ENCODE measurements at regions not wholly inside any gene's neighbourhood (a gene's known extent, or its start where the extent isn't known, plus 50 kb on each side); places are given as distances from the start of the nearest gene placed in this dataset.

DNA sequence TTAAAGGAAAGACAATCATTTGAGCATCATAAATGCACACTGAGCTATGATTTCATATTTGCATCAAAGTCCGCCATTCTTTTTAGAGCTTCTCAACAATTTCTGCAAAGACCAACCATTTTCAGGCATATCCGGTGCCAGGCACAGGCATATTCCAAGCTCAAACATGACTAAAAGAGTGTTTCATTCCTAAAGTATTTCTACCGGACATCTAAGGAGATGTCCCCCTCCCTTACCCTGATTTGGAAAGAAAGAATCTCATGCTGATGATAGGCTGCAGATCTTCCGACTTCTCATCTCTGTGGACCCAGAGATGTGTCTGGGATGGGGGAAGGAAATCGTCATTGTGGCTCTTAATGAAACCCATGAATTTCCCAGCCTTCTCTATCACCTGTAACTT, 600.5 kb upstream of the MGMT start:
- DNase-seq = no peak

GRCh38 chr10:128867210-128867609, 599.8 kb upstream of the MGMT start:
- DNase-seq = no peak

- DNase-seq = no peak
These were observed 599.2 kb upstream of the MGMT start for GRCh38 chr10:128867819-128868218.

DNA sequence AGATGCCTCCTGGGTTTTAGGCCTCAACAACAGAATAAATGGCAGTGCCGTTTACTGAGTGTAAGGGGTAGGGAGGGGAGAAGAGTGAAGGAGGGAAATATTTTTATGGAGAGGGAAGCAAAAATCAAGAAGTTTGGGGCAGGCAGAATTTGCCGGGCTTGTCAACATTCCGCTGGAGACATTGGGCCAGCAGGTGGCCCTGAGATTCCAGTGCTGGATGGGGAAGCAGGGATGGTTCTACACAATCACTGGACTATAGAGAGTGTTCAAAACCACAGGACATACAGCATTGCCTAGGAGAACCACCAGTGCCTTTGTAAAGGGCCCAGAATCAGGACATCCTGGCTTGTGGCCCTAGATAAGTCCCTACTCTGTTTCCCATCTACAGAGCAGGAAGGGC, 598.6 kb upstream of the MGMT start:
- no peak for DNase-seq

DNA sequence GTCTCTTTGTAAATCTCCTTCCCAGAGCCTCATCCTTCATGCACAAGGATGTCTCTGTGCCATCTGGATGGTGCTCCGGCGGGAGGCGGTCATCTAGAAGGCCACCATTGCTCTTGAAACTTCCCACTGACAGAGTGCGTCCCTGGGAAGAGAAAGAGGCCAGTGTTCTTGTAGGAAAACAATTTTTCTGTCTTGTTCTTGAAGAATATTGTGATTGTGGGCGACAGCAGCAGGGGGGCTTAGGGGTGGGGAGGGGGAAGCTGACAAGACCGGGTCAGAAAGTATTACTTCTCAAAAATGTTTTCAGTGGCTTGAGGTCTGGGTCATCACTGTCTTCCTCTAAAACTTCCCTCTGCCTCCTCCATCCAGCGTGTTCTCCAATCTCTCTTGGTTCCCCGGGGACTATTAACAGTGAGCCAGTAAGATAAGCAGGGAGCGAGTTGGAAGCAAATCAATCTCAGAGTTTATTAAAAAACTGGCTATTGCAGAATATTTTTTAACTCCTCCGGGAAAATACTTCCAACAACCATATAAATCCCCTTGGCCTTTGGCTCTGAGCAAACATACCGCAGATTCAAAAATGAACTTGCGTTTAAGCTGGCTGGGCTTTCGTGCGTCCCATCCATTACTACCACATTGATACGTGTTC, 597.8 kb upstream of the MGMT start:
- no peak for DNase-seq

GRCh38 chr10:128870830-128871597, 596.0 kb upstream of the MGMT start:
- DNase-seq = no peak

DNA sequence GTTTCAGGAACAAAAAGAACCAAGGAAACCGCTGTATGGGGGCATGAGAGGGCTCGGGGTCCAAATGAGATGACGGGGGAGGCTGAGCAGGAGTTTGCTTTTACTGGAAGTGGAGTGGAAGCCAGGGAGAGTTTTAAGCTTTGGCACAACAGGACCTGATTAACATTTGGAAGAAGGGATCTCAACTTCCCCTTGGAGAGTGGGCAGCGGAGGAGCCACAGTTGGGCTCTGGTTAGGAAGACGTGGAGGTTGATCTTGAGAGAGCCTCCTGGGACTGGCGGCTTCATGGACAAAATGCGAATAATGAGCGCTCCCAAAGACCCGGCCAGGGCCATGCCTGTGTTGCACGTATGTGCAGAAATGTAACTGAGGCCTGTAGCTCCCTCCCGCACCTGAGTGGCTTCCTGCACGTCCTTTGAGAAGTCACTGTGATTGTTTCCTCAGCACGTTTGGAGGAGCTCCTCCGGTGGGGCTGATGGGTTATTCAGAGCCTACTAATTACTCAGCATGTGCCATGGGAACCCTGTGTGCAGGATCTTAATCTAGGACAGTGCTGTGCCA, 595.3 kb upstream of the MGMT start:
- no peak for DNase-seq

DNA sequence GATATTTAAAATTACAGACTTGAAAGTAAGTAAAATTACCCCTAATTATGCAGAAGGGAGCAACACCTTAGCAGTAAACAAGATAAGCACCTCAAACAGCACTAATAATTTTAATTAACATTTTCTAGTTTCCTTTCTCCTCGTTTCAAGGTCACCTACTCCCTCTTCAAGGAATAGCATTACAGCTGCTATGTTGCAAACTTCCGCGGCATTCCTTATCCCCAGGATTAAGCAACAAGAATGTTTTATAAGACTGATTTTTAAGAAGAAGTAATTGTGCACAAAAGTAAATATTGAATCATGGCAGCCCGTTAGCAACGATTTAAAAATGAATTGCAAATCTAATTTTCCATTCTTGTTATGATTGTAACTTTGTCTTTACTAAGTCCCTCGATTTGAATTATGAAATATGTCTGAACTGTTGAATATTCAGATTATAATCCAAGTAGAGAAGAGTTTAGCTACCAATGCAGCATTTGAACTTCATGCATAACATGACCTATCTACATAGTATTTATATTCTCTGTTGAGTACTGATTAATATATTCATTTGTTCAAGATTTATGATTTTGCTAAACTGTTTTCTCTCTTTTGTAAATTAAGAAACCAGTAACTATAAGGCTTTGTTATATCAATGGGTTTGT, 593.5 kb upstream of the MGMT start:
- DNase-seq = no peak

DNA sequence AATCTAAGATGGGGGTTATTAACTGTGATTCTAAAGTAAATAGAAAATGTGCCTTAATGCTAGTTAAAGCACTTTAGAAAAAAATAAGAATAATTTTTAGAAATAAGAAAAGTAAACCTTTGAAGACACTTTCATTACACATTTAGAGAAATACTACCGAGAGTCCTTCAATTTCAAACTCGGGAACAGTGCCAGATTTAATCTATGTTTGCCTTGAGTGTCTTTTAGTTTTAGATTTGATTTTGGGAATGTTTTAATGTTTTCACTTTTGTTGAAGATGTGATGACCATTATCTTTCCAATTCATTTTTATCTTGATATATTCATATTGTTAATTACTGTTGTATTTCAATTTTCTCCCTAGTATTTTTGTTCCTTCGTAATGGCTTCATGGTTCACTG, 592.7 kb upstream of the MGMT start:
- no peak for DNase-seq

DNA sequence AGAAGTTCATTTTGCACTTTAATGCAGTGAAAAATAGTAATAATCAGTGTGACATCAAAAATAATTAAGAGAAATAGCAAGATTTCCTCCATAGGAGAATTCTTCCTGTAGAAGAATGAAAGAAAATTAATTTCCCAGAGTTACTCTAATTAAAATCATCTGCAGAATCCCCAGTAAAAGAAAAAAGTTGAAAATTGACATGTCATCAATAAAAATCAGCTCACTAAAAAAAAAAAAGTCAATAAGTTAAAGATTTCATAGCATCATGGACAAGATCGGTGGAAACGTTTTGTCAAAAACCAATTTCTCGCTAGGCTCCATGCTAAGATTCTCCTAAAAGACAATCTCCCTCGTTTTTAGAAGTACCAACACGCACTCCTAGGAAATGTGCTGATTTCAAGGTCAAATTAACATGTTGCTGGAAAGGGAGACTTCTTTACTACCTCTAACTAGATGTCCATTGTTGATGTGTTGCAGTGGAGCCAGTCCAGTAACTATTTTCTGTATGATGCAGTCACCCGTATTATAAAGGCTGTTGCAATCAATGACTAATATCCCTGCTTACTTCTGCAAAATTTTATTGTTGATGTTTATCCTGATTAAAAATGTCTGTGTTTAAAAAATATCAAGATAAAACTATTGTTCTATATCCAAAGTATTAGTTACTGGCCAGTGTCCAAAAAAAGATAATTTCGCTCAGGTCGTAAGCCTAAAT, 591.9 kb upstream of the MGMT start:
- no peak for DNase-seq

DNA sequence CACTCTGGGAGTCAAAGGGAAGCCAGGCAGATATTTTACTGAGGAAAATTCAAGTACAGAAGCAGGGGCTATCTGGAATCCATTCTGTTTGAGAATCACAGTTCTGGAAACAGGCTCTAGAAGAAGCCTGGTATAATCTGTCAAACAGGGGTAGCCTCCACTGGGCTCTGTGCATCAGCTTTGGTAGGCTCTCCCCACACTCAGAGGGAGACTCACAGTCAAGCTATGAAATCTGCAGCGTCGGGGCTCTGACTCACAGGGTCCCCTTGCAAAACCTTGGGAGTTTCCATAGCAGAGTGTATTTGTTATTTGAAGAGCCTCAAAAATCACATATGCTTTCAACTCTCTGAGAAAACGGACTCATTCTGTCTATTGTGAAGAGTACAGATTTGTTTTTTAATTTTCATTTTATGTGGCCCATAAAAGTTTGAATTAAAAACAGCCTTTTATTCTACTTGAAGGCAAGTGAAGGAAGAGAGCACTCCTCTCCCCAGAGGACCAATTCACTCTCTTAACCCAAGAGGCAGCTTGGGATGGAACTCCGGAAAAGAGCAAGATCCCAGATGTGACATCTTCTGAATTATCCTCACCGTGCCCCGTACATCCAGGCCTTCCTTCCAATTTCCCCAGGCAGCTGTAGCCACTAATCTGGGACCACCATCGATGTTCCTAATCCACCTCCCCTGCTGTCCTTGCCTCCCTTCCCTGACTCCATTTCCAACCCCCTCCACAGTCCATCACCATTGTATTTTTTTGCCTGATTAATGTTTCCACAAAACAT, 590.9 kb upstream of the MGMT start:
- DNase-seq = no peak

GRCh38 chr10:128877141-128877540, 589.9 kb upstream of the MGMT start:
- DNase-seq = no peak

DNA sequence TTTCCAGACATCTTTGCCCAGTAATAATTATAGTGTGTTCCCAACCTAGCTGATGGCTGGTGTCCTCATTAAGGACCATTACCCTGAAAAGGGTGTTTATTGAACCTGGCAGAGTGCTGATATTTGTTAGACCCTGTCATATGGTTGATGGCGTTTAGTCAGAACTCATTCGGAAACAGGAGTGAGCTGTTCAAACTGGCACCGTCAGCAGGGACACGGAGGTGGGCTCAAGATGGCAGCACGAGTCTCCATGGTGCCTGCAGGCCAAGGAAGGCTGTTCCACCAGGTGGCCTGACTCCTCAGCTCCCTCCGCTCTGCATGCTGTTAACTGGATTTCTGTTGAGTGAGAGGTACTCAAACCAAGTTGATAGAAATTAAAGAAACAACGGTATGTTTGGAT, 589.1 kb upstream of the MGMT start:
- no peak for DNase-seq

- DNase-seq = no peak
These were observed 588.0 kb upstream of the MGMT start for GRCh38 chr10:128879030-128879429.

- no peak for DNase-seq
These were observed 587.5 kb upstream of the MGMT start for GRCh38 chr10:128879441-128880140.

DNA sequence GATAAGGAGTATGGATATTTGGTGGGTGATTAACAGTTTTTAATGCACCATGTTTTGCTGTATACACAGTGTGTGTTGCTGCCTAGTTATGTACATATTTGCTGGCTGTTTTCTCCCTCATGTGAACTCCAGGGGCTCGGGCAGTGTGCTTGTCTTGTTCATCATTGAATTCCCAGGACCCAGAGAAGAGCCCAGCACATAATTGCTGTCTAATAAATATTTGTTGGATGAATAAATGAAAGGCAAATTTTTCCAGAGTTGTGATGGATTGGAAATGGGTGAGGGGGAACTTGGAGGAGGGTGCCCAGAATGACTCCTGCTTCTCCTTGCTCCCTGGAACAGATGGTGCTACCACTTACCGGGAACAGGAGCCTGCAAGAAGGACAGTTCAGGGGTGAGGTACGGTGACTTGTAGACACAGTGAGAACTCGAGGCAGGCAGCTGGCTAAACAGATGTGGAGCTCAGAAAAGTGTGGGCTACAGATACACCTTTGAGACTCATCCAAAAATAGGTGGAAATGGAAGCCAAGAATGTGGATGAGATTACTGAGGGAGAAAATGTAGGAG, 586.8 kb upstream of the MGMT start:
- DNase-seq = no peak

- DNase-seq = no peak
These were observed 586.0 kb upstream of the MGMT start for GRCh38 chr10:128881086-128881485.

GRCh38 chr10:128883231-128884032, 583.6 kb upstream of the MGMT start:
- DNase-seq = no peak

DNA sequence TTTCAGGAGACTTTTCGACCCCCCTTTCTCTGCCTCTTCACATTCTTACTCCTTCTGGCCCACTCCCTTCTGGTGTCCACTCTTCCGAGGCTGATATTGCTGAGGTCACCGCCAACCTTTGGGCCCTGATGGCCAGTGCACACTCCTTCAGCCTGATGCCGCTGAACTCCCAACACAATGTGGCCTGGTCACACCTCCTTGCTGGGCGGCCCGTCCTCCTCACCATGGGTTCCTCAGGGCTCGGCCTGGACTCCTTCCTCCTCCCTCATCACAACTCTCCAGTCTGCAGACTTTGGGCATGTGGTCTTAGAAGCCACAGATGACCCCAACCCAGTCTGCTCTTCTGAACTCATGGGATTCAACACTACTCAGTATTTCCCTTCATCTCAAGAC, 583.0 kb upstream of the MGMT start:
- DNase-seq = no peak

- no peak for DNase-seq
These were observed 582.5 kb upstream of the MGMT start for GRCh38 chr10:128884496-128885072.
